Stimulated activated effector memory CD8-positive, alpha-beta T cell treated with anti-CD3 and anti-CD28 coated beads, Interleukin-12 subunit alpha, Interleukin-12 subunit beta, amount 100 ng/mL, for 72 hours (primary cell): ENCODE measurements at regions not wholly inside any gene's neighbourhood (a gene's known extent, or its start where the extent isn't known, plus 50 kb on each side); places are given as distances from the start of the nearest gene placed in this dataset.
A peak's percentile ranks its signal among the peaks of the same experiment; 100 is the strongest.

Experiments used
- ATAC-seq: fragments of 150-1000 bp; cut with Tn5 transposase; 2 replicates; pipeline ENCODE4 v1.10.0; 2021
- DNase-seq, 2 donors: peaks; one replicate each; pipeline ENCODE4 v3.0.0; 2021 to 2022; ENCODE audit warnings: low spot score in 2 of 2
- H3K27ac Mint-ChIP-seq: one replicate; pipeline ENCODE4 v1.8.0; 2022; ENCODE audit warnings: mild to moderate bottlenecking, mixed read lengths
- H3K36me3 Mint-ChIP-seq: one replicate; pipeline ENCODE4 v1.8.0; 2022; ENCODE audit warnings: mild to moderate bottlenecking, mixed read lengths
- H3K4me1 Mint-ChIP-seq: one replicate; pipeline ENCODE4 v1.8.0; 2022; ENCODE audit warnings: mixed read lengths
- H3K4me3 Mint-ChIP-seq: one replicate; pipeline ENCODE4 v1.8.0; 2022; ENCODE audit warnings: mild to moderate bottlenecking, mixed read lengths
- H3K9me3 Mint-ChIP-seq: one replicate; pipeline ENCODE4 v1.8.0; 2022; ENCODE audit warnings: mixed read lengths

GRCh38 chr16:35485915-35486314, 2026.5 kb downstream of the TP53TG3F start:
- H3K27ac Mint-ChIP-seq, result no peak overlapping the region
- H3K9me3 Mint-ChIP-seq, result peaks cover 20% of the 10 kb centered on the region
- H3K4me1 Mint-ChIP-seq, result no peaks in the 10 kb centered on the region
- no peaks in the 10 kb centered on the region for H3K36me3 Mint-ChIP-seq
- DNase-seq (no peak), ATAC-seq (no peak)
- H3K4me3 Mint-ChIP-seq, result no peak overlapping the region

GRCh38 chr16:35492225-35492624, 2032.8 kb downstream of the TP53TG3F start:
- Mint-ChIP-seq H3K27ac (no peak overlapping the region), H3K4me1 (no peaks in the 10 kb centered on the region), H3K9me3 (peaks cover 19% of the 10 kb centered on the region), H3K4me3 (no peak overlapping the region), H3K36me3 (no peaks in the 10 kb centered on the region)
- DNase-seq, result no peak
- ATAC-seq, result no peak

DNA sequence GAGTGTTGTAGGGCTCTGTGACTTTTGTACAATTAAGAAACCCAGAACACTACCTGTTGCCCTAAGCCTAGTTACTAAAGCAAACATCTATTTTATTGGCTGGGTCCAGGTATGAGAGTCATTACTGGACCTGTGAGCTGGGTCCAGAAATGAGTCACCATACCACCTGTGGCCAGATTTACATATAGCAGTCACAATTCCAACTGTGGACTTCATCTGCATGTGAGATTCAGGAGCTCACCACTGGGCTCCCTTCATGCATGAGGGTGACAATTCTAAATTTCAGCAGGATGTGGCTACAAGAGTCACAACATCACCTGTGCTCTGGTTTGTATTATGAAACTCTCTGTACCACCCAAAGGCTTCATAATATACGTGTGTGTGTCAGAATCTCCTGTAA, 2038.0 kb downstream of the TP53TG3F start:
- DNase-seq, result no peak
- Mint-ChIP-seq H3K27ac (no peak overlapping the region), H3K4me1 (no peaks in the 10 kb centered on the region), H3K4me3 (no peak overlapping the region), H3K9me3 (peaks cover 16% of the 10 kb centered on the region), H3K36me3 (no peaks in the 10 kb centered on the region)
- no peak for ATAC-seq

GRCh38 chr16:35506018-35506897, 2046.8 kb downstream of the TP53TG3F start:
- ATAC-seq, result no peak
- Mint-ChIP-seq H3K36me3 (no peaks in the 10 kb centered on the region), H3K9me3 (peaks cover 19% of the 10 kb centered on the region), H3K27ac (no peak overlapping the region), H3K4me1 (no peaks in the 10 kb centered on the region), H3K4me3 (no peak overlapping the region)
- no peak for DNase-seq

DNA sequence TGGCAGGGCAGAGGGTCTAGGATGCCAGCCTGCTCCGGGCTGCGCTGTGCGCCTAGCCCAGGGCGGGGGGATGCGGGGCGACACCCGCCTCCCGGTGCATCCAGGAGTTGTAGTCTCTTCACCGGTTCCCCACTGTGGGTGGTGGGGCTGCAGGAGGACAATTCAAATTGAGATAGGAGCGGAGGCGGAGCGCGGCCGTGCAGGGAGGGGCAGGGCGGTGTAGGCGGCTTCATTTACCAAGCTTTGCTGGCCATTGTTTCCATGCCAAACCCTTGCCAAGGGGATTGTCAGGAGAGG, 2047.4 kb downstream of the TP53TG3F start:
- no peak for DNase-seq
- Mint-ChIP-seq H3K36me3 (no peaks in the 10 kb centered on the region), H3K4me3 (no peak overlapping the region), H3K27ac (no peak overlapping the region), H3K4me1 (no peaks in the 10 kb centered on the region), H3K9me3 (peaks cover 19% of the 10 kb centered on the region)
- no peak for ATAC-seq

DNA sequence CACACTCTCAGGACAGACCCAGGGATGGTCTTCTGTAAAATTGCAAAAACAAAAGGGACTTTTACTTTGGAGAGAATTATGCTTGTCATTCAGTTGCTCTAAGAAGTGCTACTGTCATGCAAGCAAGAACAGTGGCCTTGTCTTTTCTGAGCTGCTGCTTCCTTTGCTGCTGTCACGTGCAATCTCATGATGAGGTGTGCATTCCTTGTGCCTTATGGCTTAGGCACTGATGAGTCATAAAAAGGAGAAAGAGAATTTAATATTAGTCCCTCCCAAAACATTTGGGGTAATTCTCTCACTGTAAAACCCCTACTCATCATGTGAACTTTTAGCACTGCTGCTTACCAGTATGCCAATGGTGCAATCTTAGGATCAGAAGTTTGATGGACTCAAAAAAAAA, 2051.3 kb downstream of the TP53TG3F start:
- Mint-ChIP-seq H3K9me3 (peaks cover 19% of the 10 kb centered on the region), H3K36me3 (no peaks in the 10 kb centered on the region), H3K4me1 (no peaks in the 10 kb centered on the region), H3K27ac (no peak overlapping the region), H3K4me3 (no peak overlapping the region)
- ATAC-seq, result no peak
- DNase-seq, result no peak

- Mint-ChIP-seq H3K27ac (no peak overlapping the region), H3K9me3 (peaks cover 18% of the 10 kb centered on the region)
- DNase-seq, result no peak
Measured at GRCh38 chr16:35516551-35516950, 2057.1 kb downstream of the TP53TG3F start.

GRCh38 chr16:35516971-35517370, 2057.6 kb downstream of the TP53TG3F start:
- Mint-ChIP-seq H3K4me3 (no peak overlapping the region), H3K4me1 (no peaks in the 10 kb centered on the region), H3K27ac (no peak overlapping the region), H3K9me3 (peaks cover 18% of the 10 kb centered on the region), H3K36me3 (no peaks in the 10 kb centered on the region)
- no peak for ATAC-seq
- DNase-seq, result no peak

More at GRCh38 chr16:35516551-35516950, 2057.1 kb downstream of the TP53TG3F start:
- ATAC-seq, result no peak
- Mint-ChIP-seq H3K36me3 (no peaks in the 10 kb centered on the region), H3K4me3 (no peak overlapping the region), H3K4me1 (no peaks in the 10 kb centered on the region)

GRCh38 chr16:35523991-35524390, 2064.6 kb downstream of the TP53TG3F start:
- H3K4me1 Mint-ChIP-seq, result no peaks in the 10 kb centered on the region
- no peak overlapping the region for H3K4me3 Mint-ChIP-seq
- peaks cover 13% of the 10 kb centered on the region for H3K9me3 Mint-ChIP-seq
- no peaks in the 10 kb centered on the region for H3K36me3 Mint-ChIP-seq
- DNase-seq (no peak), ATAC-seq (no peak)
- no peak overlapping the region for H3K27ac Mint-ChIP-seq

DNA sequence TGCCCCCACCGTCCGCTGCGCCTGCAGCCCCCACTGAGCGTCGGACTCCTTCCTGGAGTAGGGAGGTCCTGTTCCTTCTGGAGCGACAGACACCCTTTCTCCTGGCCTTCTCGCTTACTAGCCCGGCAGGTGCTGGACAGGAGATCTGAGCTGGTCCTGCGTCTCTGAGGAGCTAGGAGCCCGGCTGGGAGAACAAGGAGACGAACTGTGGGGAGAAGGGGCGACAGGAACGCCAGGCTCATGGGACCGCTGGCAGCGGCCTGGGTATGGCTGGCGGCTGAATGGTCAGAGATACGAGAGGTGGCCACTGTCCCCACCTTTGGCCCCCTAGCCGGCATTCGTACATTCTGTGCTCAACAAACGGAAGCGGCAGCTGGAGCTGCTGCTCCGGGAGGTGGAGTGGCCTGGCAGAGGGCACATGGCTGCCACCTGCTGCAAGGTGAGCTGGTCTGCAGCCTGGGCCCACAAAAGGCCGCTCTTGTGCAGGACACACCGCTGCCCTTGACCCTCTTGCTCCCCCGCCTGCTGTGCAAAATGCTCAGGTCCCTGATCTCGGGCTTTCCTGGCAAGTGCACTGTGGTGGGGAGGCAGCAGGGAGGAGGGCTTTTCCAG, 2066.7 kb downstream of the TP53TG3F start:
- no peak overlapping the region for H3K4me3 Mint-ChIP-seq
- ATAC-seq (no peak), DNase-seq (no peak)
- H3K4me1 Mint-ChIP-seq, result no peaks in the 10 kb centered on the region
- no peaks in the 10 kb centered on the region for H3K36me3 Mint-ChIP-seq
- H3K27ac Mint-ChIP-seq, result no peak overlapping the region
- H3K9me3 Mint-ChIP-seq, result peaks cover 17% of the 10 kb centered on the region

GRCh38 chr16:35532576-35532975, 2073.2 kb downstream of the TP53TG3F start:
- Mint-ChIP-seq H3K9me3 (peaks cover 23% of the 10 kb centered on the region), H3K27ac (no peak overlapping the region), H3K4me1 (peaks cover 5% of the 10 kb centered on the region), H3K36me3 (no peaks in the 10 kb centered on the region), H3K4me3 (no peak overlapping the region)
- ATAC-seq, result no peak
- no peak for DNase-seq

DNA sequence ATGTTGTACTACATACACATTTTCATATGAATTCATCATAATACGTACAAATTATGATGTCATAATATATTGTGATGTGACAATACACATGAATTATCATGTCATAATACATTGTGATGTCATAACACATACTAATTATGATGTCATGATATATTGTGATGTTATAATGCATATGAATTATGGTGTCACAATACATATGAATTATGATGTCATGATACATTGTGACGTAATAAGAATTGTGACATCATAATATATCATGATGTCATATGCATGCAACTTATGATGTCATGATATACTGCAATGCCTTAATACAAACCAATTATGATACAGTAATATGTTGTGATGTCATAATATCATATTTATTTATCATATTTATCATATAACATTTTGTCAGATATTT, 2074.3 kb downstream of the TP53TG3F start:
- Mint-ChIP-seq H3K4me3 (no peak overlapping the region), H3K27ac (no peak overlapping the region), H3K9me3 (peaks cover 20% of the 10 kb centered on the region), H3K4me1 (peaks cover 5% of the 10 kb centered on the region), H3K36me3 (no peaks in the 10 kb centered on the region)
- no peak for DNase-seq
- ATAC-seq, result no peak

- no peaks in the 10 kb centered on the region for H3K36me3 Mint-ChIP-seq
- ATAC-seq (no peak), DNase-seq (no peak)
- H3K27ac Mint-ChIP-seq, result no peak overlapping the region
- H3K9me3 Mint-ChIP-seq, result peaks cover 19% of the 10 kb centered on the region
- no peak overlapping the region for H3K4me3 Mint-ChIP-seq
- H3K4me1 Mint-ChIP-seq, result no peaks in the 10 kb centered on the region
Measured at GRCh38 chr16:35543486-35543885, 2084.1 kb downstream of the TP53TG3F start.

DNA sequence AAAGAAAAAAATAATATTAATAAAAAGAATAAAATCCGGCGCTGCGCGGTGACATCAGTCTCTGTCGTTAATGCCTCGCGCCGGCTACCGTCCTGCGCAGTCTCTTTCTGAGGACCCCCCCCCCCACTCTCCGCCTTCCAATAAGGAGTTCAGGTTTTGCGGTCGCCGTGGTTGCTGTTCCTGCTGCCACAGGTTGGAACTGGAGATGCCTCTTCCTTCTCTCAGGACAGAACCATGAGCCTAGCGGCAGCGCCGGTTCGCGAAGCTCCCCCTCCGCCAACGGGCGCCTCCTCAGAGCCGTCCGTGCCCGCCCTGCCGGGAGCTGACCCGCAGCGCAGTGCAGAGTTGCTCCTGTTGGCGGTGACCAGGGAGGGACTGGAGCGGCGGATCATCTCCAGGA, 2093.4 kb downstream of the TP53TG3F start:
- DNase-seq (no peak), ATAC-seq (peak; percentile 13)
- no peaks in the 10 kb centered on the region for H3K4me1 Mint-ChIP-seq
- no peak overlapping the region for H3K4me3 Mint-ChIP-seq
- peaks cover 23% of the 10 kb centered on the region for H3K9me3 Mint-ChIP-seq
- H3K36me3 Mint-ChIP-seq, result no peaks in the 10 kb centered on the region
- H3K27ac Mint-ChIP-seq, result no peak overlapping the region

DNA sequence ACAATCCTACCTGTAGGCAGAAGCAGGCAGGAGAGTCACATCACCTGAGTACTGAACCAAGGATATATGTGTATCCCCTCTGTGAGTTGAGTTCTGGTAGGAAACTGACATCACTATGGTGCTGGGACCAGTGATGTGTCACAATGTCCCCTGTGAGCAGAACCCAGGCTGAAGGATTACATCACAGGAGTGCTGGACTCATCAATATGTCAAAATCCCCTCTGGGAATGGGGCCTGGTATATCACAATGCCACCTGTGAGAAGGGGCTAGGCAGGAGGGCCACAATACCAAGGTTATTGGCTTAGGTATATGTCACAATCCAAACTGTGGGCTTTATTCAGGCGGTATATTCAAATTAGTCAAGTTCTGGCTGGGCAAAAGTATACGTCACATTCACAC, 2098.3 kb downstream of the TP53TG3F start:
- H3K4me3 Mint-ChIP-seq, result no peak overlapping the region
- H3K9me3 Mint-ChIP-seq, result peaks cover 23% of the 10 kb centered on the region
- H3K27ac Mint-ChIP-seq, result no peak overlapping the region
- ATAC-seq, result no peak
- H3K4me1 Mint-ChIP-seq, result no peaks in the 10 kb centered on the region
- H3K36me3 Mint-ChIP-seq, result no peaks in the 10 kb centered on the region
- no peak for DNase-seq

DNA sequence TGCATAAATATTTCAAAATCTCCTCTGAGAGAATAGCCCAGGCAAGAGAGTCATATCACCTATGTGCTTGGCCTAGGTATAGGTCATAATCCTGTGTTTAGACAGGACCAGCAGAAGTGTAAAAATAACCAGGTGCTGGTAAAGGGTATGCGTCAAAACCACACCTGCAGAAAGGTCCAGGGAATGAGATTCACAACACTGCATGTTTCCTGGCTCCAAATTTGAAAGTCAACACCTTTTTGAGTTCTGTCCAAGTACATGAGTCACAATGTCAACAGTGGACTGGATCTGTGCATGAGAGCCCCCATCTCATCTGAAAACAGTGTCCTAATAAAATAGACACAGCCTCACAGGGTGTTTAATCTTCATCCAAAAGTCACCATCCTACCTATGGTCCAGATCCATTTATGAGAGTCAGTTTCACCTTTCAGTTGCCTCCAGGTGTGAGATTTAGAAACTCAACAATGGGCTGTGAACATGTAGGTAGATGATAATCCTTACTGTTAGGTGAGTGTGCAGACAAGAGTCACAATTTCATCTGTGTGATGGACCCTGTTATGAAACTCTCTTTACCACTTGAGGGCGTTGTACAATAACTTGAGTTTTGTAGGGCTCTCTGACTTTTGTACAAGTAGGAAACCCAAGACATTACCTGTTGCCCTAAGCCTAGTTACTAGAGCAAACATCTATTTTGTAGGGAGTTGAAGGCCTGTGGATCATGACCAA, 2100.7 kb downstream of the TP53TG3F start:
- no peak for ATAC-seq

More for the DNA sequence above, 2100.7 kb downstream of the TP53TG3F start:
- Mint-ChIP-seq H3K27ac (no peak overlapping the region), H3K4me1 (no peaks in the 10 kb centered on the region), H3K36me3 (no peaks in the 10 kb centered on the region), H3K4me3 (no peak overlapping the region), H3K9me3 (peaks cover 19% of the 10 kb centered on the region)
- no peak for DNase-seq
